ENCODE measurements at regions not wholly inside any gene's neighbourhood (a gene's known extent, or its start where the extent isn't known, plus 50 kb on each side); places are given as distances from the start of the nearest gene placed in this dataset.

- no peak for ATAC-seq
- TF ChIP-seq CREB5 (CRISPR knock-in tag; IDR thresholded peaks at IDR 0.05; ENCODE audit: low read depth) (no peak), POU6F1 (CRISPR knock-in tag; IDR thresholded peaks at IDR 0.05; ENCODE audit: borderline replicate concordance, low read depth) (no peak), GLIS3 (CRISPR knock-in tag; IDR thresholded peaks at IDR 0.05) (no peak), PATZ1 (CRISPR knock-in tag; IDR thresholded peaks at IDR 0.05; ENCODE audit: borderline replicate concordance) (no peak)
Measured at GRCh38 chr2:2669316-2669715, 338.2 kb upstream of the MYT1L start.

- TF ChIP-seq ISL1 (CRISPR knock-in tag; IDR thresholded peaks at IDR 0.05) = no peak
- TF ChIP-seq SNAI2 (CRISPR knock-in tag; IDR thresholded peaks at IDR 0.05) = no peak
- no peak for TF ChIP-seq PATZ1 (CRISPR knock-in tag; IDR thresholded peaks at IDR 0.05; ENCODE audit: borderline replicate concordance)
- TF ChIP-seq BACH2 (CRISPR knock-in tag; IDR thresholded peaks at IDR 0.05; ENCODE audit: borderline replicate concordance) = no peak
- TF ChIP-seq ESRRG (CRISPR knock-in tag; IDR thresholded peaks at IDR 0.05) = no peak
- TF ChIP-seq ZFP3 (CRISPR knock-in tag; IDR thresholded peaks at IDR 0.05) = no peak
- no peak for TF ChIP-seq CREB5 (CRISPR knock-in tag; IDR thresholded peaks at IDR 0.05; ENCODE audit: low read depth)
- TF ChIP-seq ZNF70 (CRISPR knock-in tag; IDR thresholded peaks at IDR 0.05) = no peak
- no peak for TF ChIP-seq POU6F1 (CRISPR knock-in tag; IDR thresholded peaks at IDR 0.05; ENCODE audit: borderline replicate concordance, low read depth)
- no peak for TF ChIP-seq TSHZ2 (CRISPR knock-in tag; IDR thresholded peaks at IDR 0.05)
- TF ChIP-seq GLIS3 (CRISPR knock-in tag; IDR thresholded peaks at IDR 0.05) = no peak
- TF ChIP-seq ZC3H10 (CRISPR knock-in tag; IDR thresholded peaks at IDR 0.05) = no peak
- ATAC-seq = no peak
Measured at GRCh38 chr2:2668681-2669265, 337.7 kb upstream of the MYT1L start.

- ATAC-seq = no peak
- TF ChIP-seq ZFP30 (CRISPR knock-in tag; IDR thresholded peaks at IDR 0.05) = no peak
- no peak for TF ChIP-seq ZNF565 (CRISPR knock-in tag; conservative IDR thresholded peaks at IDR 0.05; ENCODE audit: low read depth)
- TF ChIP-seq RARB (CRISPR knock-in tag; IDR thresholded peaks at IDR 0.05) = no peak
- no peak for TF ChIP-seq GLIS3 (CRISPR knock-in tag; IDR thresholded peaks at IDR 0.05)
- no peak for TF ChIP-seq PATZ1 (CRISPR knock-in tag; IDR thresholded peaks at IDR 0.05; ENCODE audit: borderline replicate concordance)
- TF ChIP-seq SNAI2 (CRISPR knock-in tag; IDR thresholded peaks at IDR 0.05) = no peak
- TF ChIP-seq BACH2 (CRISPR knock-in tag; IDR thresholded peaks at IDR 0.05; ENCODE audit: borderline replicate concordance) = no peak
- no peak for TF ChIP-seq CREB5 (CRISPR knock-in tag; IDR thresholded peaks at IDR 0.05; ENCODE audit: low read depth)
- TF ChIP-seq TCF4 (CRISPR knock-in tag; IDR thresholded peaks at IDR 0.05; ENCODE audit: borderline replicate concordance) = no peak
- TF ChIP-seq CSRNP3 (CRISPR knock-in tag; IDR thresholded peaks at IDR 0.05) = no peak
- TF ChIP-seq ESRRG (CRISPR knock-in tag; IDR thresholded peaks at IDR 0.05) = no peak
- no peak for TF ChIP-seq TOX (CRISPR knock-in tag; IDR thresholded peaks at IDR 0.05; ENCODE audit: borderline replicate concordance)
Measured at GRCh38 chr2:2667690-2668089, 336.6 kb upstream of the MYT1L start.

All from SK-N-SH treated with all-trans-retinoic acid at 6 μM for 48 hours (cell line).